GM12873 (cell line): ENCODE measurements at regions not wholly inside any gene's neighbourhood (a gene's known extent, or its start where the extent isn't known, plus 50 kb on each side); places are given as distances from the start of the nearest gene placed in this dataset.

Experiments used
- CTCF ChIP-seq: IDR thresholded peaks from 2 replicates; pipeline ENCODE4 v1.5.1; 2012; ENCODE audit warnings: low read depth, mild to moderate bottlenecking, moderate library complexity, low read length, control low read depth; ENCODE audit not compliant: insufficient read depth; ENCODE audit errors: missing control alignments

DNA sequence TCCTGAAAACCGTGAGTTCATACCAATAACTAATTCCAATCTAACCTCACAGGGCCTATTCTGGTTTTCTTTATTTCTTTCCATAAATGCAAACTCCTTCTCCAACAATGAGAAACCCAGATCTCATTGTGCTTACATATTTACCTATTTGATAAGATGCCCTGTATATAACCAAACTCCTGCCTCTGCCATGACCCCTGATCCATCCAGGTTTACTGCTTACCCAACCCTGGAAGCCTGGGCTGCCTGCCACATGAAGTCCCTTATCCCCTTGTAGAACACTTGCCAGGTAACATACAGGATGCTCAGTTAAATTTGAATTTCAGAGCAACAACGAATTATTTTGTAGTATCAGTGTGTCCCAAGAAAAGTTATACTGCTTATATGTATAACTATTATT, 766.1 kb downstream of the LTN1 start:
- no peak for TF ChIP-seq CTCF

- TF ChIP-seq CTCF = no peak
Measured at GRCh38 chr21:28224191-28224726, 768.4 kb downstream of the LTN1 start.

DNA sequence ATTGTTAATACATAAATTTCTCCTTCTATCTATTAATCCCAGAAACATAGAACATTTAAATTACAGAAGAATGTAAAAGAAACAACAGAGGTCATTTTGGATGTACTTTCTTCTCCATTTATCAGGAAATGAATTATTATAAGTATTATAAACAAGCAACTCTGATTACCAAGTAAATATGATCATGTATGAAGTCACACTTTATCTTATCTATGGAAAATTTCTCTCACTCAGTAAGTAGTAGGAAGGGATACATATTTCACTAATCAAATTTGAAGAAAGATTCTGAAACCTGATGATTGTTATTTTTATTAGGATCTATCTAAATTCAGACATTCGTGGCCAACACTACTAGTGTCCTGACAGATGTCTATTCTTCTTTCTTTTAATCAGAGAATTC, 770.7 kb downstream of the LTN1 start:
- TF ChIP-seq CTCF = no peak

- no peak for TF ChIP-seq CTCF
Measured at GRCh38 chr21:28220680-28221079, 772.0 kb downstream of the LTN1 start.

DNA sequence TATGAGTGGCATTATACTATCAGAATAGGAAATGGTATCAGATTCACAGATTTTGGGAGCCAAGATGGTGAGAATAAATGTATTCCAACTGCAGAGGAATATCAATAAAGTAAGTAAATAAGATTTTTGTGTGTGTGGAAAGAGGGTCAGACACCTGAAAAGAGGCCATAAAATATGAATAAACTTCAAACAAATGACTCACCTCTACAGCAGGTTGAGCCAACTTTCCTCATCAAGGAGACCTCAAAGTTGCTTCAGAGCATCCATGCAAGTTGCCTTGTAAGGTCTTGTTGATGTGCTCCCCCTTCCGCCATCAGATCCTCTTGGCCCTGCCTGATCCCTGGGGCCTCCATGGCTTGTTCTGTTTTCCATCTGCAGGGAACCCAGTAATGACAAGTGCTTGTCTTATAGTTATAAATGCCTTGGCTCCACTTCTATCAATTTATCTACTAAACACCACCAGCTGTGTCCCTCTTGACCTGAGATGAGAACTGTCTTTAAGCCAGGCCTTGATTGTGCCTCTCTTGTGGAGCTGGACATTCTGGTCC, 775.6 kb downstream of the LTN1 start:
- no peak for TF ChIP-seq CTCF

DNA sequence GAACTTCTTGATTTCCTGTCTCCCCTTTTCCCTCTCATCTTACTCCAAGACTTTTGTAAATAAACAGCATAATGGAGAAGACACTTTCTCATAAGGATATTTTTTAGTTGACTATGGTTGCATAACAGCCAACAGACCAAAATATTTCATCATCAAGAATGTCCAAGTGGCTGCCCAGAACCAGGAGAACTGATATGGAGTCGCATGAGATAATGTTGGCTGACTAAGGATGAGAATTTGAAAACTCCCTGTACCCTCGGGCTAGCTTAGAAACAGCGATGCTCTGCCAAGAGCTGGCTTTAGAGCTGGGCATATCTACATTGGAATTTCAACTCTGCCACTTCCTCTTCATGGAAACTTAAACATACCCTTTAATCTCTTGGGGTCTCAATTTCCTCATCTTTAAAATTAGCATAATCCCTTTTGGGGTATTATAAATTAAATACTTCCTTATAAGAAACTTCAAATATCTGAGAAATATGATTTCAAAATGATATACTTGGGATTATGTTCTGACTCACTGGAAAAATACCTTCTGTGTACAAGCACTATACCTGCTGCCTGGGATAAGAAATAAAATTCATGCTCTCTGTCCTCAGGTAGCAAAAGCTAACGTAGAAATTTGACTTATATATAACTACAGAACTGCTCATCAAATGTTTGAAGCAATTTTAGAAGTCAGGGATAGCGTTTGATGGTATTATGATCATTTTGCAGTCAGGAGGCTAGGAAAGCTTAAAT, 777.3 kb downstream of the LTN1 start:
- no peak for TF ChIP-seq CTCF

GRCh38 chr21:28214786-28215185, 777.9 kb downstream of the LTN1 start:
- no peak for TF ChIP-seq CTCF
